Muscle layer of colon (tissue), 2 donors: ENCODE measurements at regions not wholly inside any gene's neighbourhood (a gene's known extent, or its start where the extent isn't known, plus 50 kb on each side); places are given as distances from the start of the nearest gene placed in this dataset.

Experiments
- H3K27ac ChIP-seq: one replicate; pipeline ENCODE4 v1.7.0; 2013; ENCODE audit warnings: low read depth, mild to moderate bottlenecking, low read length, moderate library complexity
- H3K27me3 ChIP-seq, 2 donors: one replicate each; pipeline ENCODE4 v1.7.0; 2013; ENCODE audit warnings: low read length in 2 of 2, mild to moderate bottlenecking in 2 of 2; ENCODE audit not compliant: insufficient read depth in 2 of 2, control insufficient read depth in 1 of 2
- H3K36me3 ChIP-seq: one replicate; pipeline ENCODE4 v1.7.0; 2013; ENCODE audit warnings: mild to moderate bottlenecking, low read length; ENCODE audit not compliant: insufficient read depth
- H3K4me1 ChIP-seq: one replicate; pipeline ENCODE4 v1.7.0; 2013; ENCODE audit warnings: mild to moderate bottlenecking, low read length; ENCODE audit not compliant: insufficient read depth
- H3K4me3 ChIP-seq, 2 donors: one replicate each; pipeline ENCODE4 v1.7.0; 2013; ENCODE audit warnings: low read length in 2 of 2, low read depth in 1 of 2, mild to moderate bottlenecking in 1 of 2, moderate library complexity in 1 of 2
- H3K9ac ChIP-seq: one replicate; pipeline ENCODE4 v1.7.0; 2013; ENCODE audit warnings: low read length
- H3K9me3 ChIP-seq: one replicate; pipeline ENCODE4 v1.7.0; 2013; ENCODE audit warnings: mild to moderate bottlenecking, low read length
- donor health status: abdominal sarcoma.
- donor health status: Adenocarcinoma of cecum.

- H3K36me3 ChIP-seq, result no peaks in the 10 kb centered on the region
- H3K27me3 ChIP-seq, result no peaks in the 10 kb centered on the region
- peaks cover 26% of the 10 kb centered on the region for H3K4me1 ChIP-seq
- H3K4me3 ChIP-seq, result no peak overlapping the region
- no peak overlapping the region for H3K9ac ChIP-seq
- no peak overlapping the region for H3K27ac ChIP-seq
- no peaks in the 10 kb centered on the region for H3K9me3 ChIP-seq
Measured at GRCh38 chr6:168164462-168165061, 85.5 kb upstream of the FRMD1 start.

- Histone ChIP-seq H3K27ac (peak overlapping the region; percentile 68), H3K4me1 (peaks cover 36% of the 10 kb centered on the region)
Measured at GRCh38 chr6:168163096-168163731, 84.2 kb upstream of the FRMD1 start.

DNA sequence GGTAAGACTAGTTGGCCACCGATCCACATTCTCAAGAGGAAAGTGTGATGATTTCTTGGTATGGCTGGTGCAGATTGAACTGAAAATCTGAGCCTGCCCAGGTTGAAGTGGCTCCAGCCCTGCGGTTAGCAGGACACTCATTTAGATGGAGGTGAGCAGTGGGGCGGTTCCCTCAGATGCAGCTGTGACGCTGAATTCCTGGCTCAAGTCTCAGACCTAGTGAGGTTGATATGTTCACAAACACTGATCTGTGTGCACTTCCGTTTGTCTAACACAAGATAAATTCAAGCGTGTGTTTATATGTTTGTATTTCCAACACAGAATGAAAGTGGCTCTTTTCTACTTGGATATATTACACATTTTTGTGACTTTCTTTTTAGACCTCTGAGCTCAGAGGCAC, 83.4 kb upstream of the FRMD1 start:
- Histone ChIP-seq H3K27ac (peak overlapping the region; percentile 68), H3K9ac (no peak overlapping the region), H3K27me3 (no peaks in the 10 kb centered on the region)

More at GRCh38 chr6:168163096-168163731, 84.2 kb upstream of the FRMD1 start:
- Histone ChIP-seq H3K9me3 (no peaks in the 10 kb centered on the region), H3K4me3 (no peak overlapping the region), H3K9ac (peak overlapping the region; percentile 7), H3K27me3 (no peaks in the 10 kb centered on the region), H3K36me3 (no peaks in the 10 kb centered on the region)

DNA sequence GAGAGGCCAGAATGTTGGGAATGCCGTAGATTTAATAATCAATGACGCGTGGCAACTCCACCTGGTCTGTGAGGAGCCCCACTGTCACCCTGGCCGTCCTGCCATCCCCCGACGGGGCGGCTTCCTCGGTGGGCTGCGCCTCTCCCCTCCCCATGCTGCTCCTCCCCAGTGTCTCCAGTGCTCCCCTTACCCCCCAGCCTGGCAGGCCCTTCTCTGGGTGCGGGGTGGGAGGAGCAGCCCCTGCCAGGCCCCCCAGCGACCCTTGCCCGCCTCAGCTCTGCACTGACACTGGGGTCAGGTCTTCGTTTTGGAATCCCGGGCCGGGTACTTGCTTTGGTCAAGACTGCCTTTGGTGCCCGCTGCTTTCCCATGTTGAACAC, 82.3 kb upstream of the FRMD1 start:
- no peak overlapping the region for H3K27ac ChIP-seq
- H3K4me1 ChIP-seq, result peaks cover 52% of the 10 kb centered on the region
- H3K27me3 ChIP-seq, result no peaks in the 10 kb centered on the region
- no peaks in the 10 kb centered on the region for H3K9me3 ChIP-seq
- H3K9ac ChIP-seq, result no peak overlapping the region
- H3K36me3 ChIP-seq, result no peaks in the 10 kb centered on the region
- no peak overlapping the region for H3K4me3 ChIP-seq

More for the DNA sequence above, 83.4 kb upstream of the FRMD1 start:
- H3K4me1 ChIP-seq, result peaks cover 42% of the 10 kb centered on the region
- H3K9me3 ChIP-seq, result no peaks in the 10 kb centered on the region
- H3K36me3 ChIP-seq, result no peaks in the 10 kb centered on the region
- H3K4me3 ChIP-seq, result no peak overlapping the region

DNA sequence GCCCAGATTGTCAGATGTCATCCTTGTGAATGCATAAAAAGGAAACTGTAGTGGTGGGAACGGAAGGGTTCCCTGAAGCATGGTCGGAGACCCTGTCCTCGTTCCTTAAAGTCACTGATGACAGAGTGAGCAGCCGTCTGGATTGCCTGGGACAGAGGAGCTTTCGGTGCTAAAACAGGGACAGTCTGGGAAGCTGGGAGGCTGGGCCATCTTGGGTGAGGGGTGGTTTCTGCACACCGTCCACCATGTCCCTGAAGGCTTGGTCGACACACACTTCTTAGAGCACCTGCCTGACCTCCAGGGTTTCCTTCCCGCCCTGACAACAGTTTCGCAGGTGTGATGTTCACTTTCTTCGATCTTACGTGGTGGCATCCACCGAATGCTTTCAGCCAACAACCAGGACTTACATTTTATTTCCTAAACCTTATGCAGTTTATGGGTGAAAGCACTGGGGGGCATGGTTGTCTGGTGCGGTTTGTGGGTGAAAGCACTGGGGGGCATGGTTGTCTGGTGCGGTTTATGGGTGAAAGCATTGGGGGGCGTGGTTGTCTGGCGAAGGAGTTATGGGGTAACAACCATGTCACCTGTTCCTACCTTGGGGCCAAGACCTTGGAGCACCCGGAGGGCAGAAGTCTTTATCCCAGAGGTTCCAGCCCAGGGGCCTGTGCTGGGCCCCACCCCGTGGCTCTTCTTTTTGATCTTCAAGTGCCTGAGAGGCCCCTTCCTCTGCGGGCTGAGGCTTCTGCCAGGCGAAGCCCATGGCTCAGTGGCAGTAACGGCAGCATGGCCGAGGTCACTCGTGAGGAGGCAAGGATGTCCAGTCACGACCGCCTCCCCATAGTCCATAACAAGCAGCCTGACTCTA, 81.7 kb upstream of the FRMD1 start:
- H3K27me3 ChIP-seq, result no peaks in the 10 kb centered on the region
- no peak overlapping the region for H3K4me3 ChIP-seq
- peaks cover 59% of the 10 kb centered on the region for H3K4me1 ChIP-seq
- no peak overlapping the region for H3K27ac ChIP-seq
- H3K36me3 ChIP-seq, result no peaks in the 10 kb centered on the region
- no peak overlapping the region for H3K9ac ChIP-seq
- no peaks in the 10 kb centered on the region for H3K9me3 ChIP-seq

- no peak overlapping the region for H3K9ac ChIP-seq
- no peaks in the 10 kb centered on the region for H3K9me3 ChIP-seq
- no peaks in the 10 kb centered on the region for H3K36me3 ChIP-seq
- H3K4me3 ChIP-seq, result no peak overlapping the region
- H3K27ac ChIP-seq, result no peak overlapping the region
- no peaks in the 10 kb centered on the region for H3K27me3 ChIP-seq
- H3K4me1 ChIP-seq, result peaks cover 59% of the 10 kb centered on the region
Measured at GRCh38 chr6:168159506-168159905, 80.5 kb upstream of the FRMD1 start.

GRCh38 chr6:168158980-168159349, 80.0 kb upstream of the FRMD1 start:
- Histone ChIP-seq H3K4me3 (no peak overlapping the region), H3K9ac (no peak overlapping the region), H3K27me3 (no peaks in the 10 kb centered on the region), H3K27ac (no peak overlapping the region), H3K36me3 (no peaks in the 10 kb centered on the region), H3K9me3 (no peaks in the 10 kb centered on the region), H3K4me1 (peaks cover 53% of the 10 kb centered on the region)

GRCh38 chr6:168158213-168158979, 79.4 kb upstream of the FRMD1 start:
- H3K9me3 ChIP-seq, result no peaks in the 10 kb centered on the region
- H3K27ac ChIP-seq, result peak overlapping the region; percentile 75
- peaks cover 48% of the 10 kb centered on the region for H3K4me1 ChIP-seq
- H3K4me3 ChIP-seq, result peak overlapping the region in 1 of 2 donors; percentile 36
- peak overlapping the region; percentile 2 for H3K9ac ChIP-seq
- H3K27me3 ChIP-seq, result no peaks in the 10 kb centered on the region
- no peaks in the 10 kb centered on the region for H3K36me3 ChIP-seq

- no peaks in the 10 kb centered on the region for H3K27me3 ChIP-seq
- peaks cover 48% of the 10 kb centered on the region for H3K4me1 ChIP-seq
- peak overlapping the region; percentile 75 for H3K27ac ChIP-seq
- H3K36me3 ChIP-seq, result no peaks in the 10 kb centered on the region
- H3K9me3 ChIP-seq, result no peaks in the 10 kb centered on the region
- peak overlapping the region in 1 of 2 donors; percentile 36 for H3K4me3 ChIP-seq
- peak overlapping the region; percentile 2 for H3K9ac ChIP-seq
Measured at GRCh38 chr6:168157272-168158212, 78.5 kb upstream of the FRMD1 start.

DNA sequence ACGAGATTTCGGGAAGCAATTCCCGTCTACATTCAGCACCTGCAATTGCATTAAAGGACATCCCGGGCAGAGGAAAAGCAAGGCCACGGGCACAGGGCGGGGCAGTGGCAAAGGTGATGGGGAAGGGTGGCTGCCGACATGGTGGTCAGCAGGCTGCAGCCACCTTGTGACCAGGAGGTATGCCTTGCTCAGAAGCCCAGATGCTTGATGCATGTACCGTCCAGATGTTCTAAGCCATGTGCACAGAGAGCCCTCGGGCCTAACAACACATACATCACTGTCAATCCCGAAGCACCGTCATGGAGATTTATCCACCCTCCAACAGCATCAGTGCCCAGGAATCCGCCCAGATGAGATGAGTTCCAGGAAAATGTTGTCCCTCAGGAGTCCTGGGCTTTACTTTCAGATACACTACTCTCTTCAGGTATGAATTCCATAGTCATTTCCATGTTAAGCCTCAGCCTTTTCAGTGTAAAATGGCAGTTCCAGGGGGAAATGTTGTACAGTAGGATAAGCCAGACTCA, 77.8 kb upstream of the FRMD1 start:
- peak overlapping the region; percentile 75 for H3K27ac ChIP-seq
- H3K27me3 ChIP-seq, result no peaks in the 10 kb centered on the region
- H3K9me3 ChIP-seq, result no peaks in the 10 kb centered on the region
- no peak overlapping the region for H3K9ac ChIP-seq
- H3K36me3 ChIP-seq, result no peaks in the 10 kb centered on the region
- peak overlapping the region in 1 of 2 donors; percentile 36 for H3K4me3 ChIP-seq
- peaks cover 48% of the 10 kb centered on the region for H3K4me1 ChIP-seq
